HepG2 (cell line): ENCODE measurements at regions not wholly inside any gene's neighbourhood (a gene's known extent, or its start where the extent isn't known, plus 50 kb on each side); places are given as distances from the start of the nearest gene placed in this dataset.

Source experiments
- ARHGAP35 ChIP-seq: sonication (generic); formaldehyde crosslinking; IDR thresholded peaks from 2 replicates; pipeline ENCODE4 v1.9.0; 2022; ENCODE audit warnings: mild to moderate bottlenecking, inconsistent platforms, moderate library complexity, missing genetic modification reagents, borderline replicate concordance
- ASH2L ChIP-seq: fragments of 300-600, 200-600 bp; sonication (generic); IDR thresholded peaks from 2 replicates; pipeline ENCODE4 v1.7.0; 2017; ENCODE audit warnings: low read depth, mild to moderate bottlenecking, moderate library complexity, mixed read lengths, low read length; ENCODE audit not compliant: insufficient read length
- GFI1 ChIP-seq: sonication (generic); formaldehyde crosslinking; IDR thresholded peaks from 2 replicates; pipeline ENCODE4 v1.5.0; 2020; ENCODE audit warnings: missing genetic modification reagents, mild to moderate bottlenecking, borderline replicate concordance
- HMG20B ChIP-seq: conservative IDR thresholded peaks from 2 replicates; pipeline ENCODE4 v1.6.1; 2016; ENCODE audit warnings: missing genetic modification reagents, missing compliant biosample characterization
- HNRNPLL ChIP-seq: fragments of 200-400 bp; formaldehyde crosslinking; IDR thresholded peaks from 2 replicates; pipeline ENCODE4 v1.6.1; 2017; ENCODE audit warnings: mild to moderate bottlenecking, low read depth, low read length; ENCODE audit not compliant: poor library complexity, severe bottlenecking
- KDM6A ChIP-seq: IDR thresholded peaks from 2 replicates; pipeline ENCODE4 v1.6.1; 2016; ENCODE audit warnings: low read depth
- MIER3 ChIP-seq: IDR thresholded peaks from 2 replicates; pipeline ENCODE4 v1.6.1; 2016; ENCODE audit warnings: missing compliant biosample characterization, borderline replicate concordance
- PAWR ChIP-seq: sonication (generic); formaldehyde crosslinking; IDR thresholded peaks from 2 replicates; pipeline ENCODE4 v1.4.0; 2020; ENCODE audit warnings: missing genetic modification reagents, mild to moderate bottlenecking, borderline replicate concordance
- PHF5A ChIP-seq: IDR thresholded peaks from one replicate; pipeline ENCODE4 v1.6.1; 2018; ENCODE audit warnings: low read depth, missing genetic modification reagents; ENCODE audit not compliant: unreplicated experiment
- POLR2A ChIP-seq, 2 experiments: IDR thresholded peaks; 2 replicates each; pipeline ENCODE4 v1.6.1; 2011; ENCODE audit warnings: low read depth in 2 of 2, low read length in 2 of 2, mild to moderate bottlenecking in 1 of 2, moderate library complexity in 1 of 2; ENCODE audit not compliant: insufficient read depth in 1 of 2
- PPARG ChIP-seq: conservative IDR thresholded peaks from 2 replicates; pipeline ENCODE4 v1.6.1; 2016; ENCODE audit warnings: missing biosample characterization, missing genetic modification reagents
- REPIN1 ChIP-seq: sonication (generic); formaldehyde crosslinking; IDR thresholded peaks from 2 replicates; pipeline ENCODE4 v1.8.0; 2022; ENCODE audit warnings: missing genetic modification reagents, low read depth, mild to moderate bottlenecking, borderline replicate concordance
- SP1 ChIP-seq, 2 experiments: fragments of 450-650 bp in 1 of 2; sonication (generic) in 1 of 2; formaldehyde crosslinking in 1 of 2; IDR thresholded peaks; 2 replicates each; pipeline versions ENCODE4 v1.4.0 to v1.6.1; 2016 to 2020; ENCODE audit warnings: missing genetic modification reagents in 1 of 2
- TBL1XR1 ChIP-seq: fragments of 150-350 bp; IDR thresholded peaks from 2 replicates; pipeline ENCODE4 v1.6.1; 2014; ENCODE audit warnings: borderline replicate concordance, low read length; ENCODE audit not compliant: partially characterized antibody
- XBP1 ChIP-seq: sonication (generic); formaldehyde crosslinking; IDR thresholded peaks from 2 replicates; pipeline ENCODE4 v1.5.0; 2020; ENCODE audit warnings: missing genetic modification reagents
- ZFAT ChIP-seq: sonication (generic); formaldehyde crosslinking; conservative IDR thresholded peaks from 2 replicates; pipeline ENCODE4 v1.8.1; 2023; ENCODE audit warnings: missing genetic modification reagents, inconsistent platforms
- ZNF235 ChIP-seq: sonication (generic); formaldehyde crosslinking; IDR thresholded peaks from 2 replicates; pipeline ENCODE4 v1.8.1; 2023; ENCODE audit warnings: mild to moderate bottlenecking, missing genetic modification reagents, borderline replicate concordance
- ZNF546 ChIP-seq: sonication (generic); formaldehyde crosslinking; conservative IDR thresholded peaks from 2 replicates; pipeline ENCODE4 v1.8.1; 2023; ENCODE audit warnings: mild to moderate bottlenecking, missing genetic modification reagents
- ZNF619 ChIP-seq: sonication (generic); formaldehyde crosslinking; IDR thresholded peaks from 2 replicates; pipeline ENCODE4 v1.4.0; 2020; ENCODE audit warnings: mild to moderate bottlenecking, missing genetic modification reagents
- ZNF713 ChIP-seq: sonication (generic); formaldehyde crosslinking; IDR thresholded peaks from 2 replicates; pipeline ENCODE4 v1.4.0; 2020; ENCODE audit warnings: mild to moderate bottlenecking, missing genetic modification reagents
- TF ChIP-seq, protein P1 (sequence below): sonication (generic); formaldehyde crosslinking; IDR thresholded peaks from 2 replicates; pipeline ENCODE4 v1.8.1; 2022; ENCODE audit warnings: low read depth, mild to moderate bottlenecking, missing genetic modification reagents
- TF ChIP-seq, protein P2 (sequence below): sonication (generic); formaldehyde crosslinking; IDR thresholded peaks from 2 replicates; pipeline ENCODE4 v1.5.1; 2020; ENCODE audit warnings: missing genetic modification reagents, mild to moderate bottlenecking, borderline replicate concordance
- TF ChIP-seq, protein P3 (sequence below): sonication (generic); formaldehyde crosslinking; IDR thresholded peaks from 2 replicates; pipeline ENCODE4 v1.8.1; 2023; ENCODE audit warnings: mild to moderate bottlenecking, missing genetic modification reagents
- TF ChIP-seq, protein P4 (sequence below): sonication (generic); formaldehyde crosslinking; IDR thresholded peaks from 2 replicates; pipeline ENCODE4 v1.8.0; 2022; ENCODE audit warnings: mild to moderate bottlenecking, missing genetic modification reagents
- TF ChIP-seq, protein P5 (sequence below): sonication (generic); formaldehyde crosslinking; IDR thresholded peaks from 2 replicates; pipeline ENCODE4 v1.4.0; 2020; ENCODE audit warnings: missing genetic modification reagents

DNA sequence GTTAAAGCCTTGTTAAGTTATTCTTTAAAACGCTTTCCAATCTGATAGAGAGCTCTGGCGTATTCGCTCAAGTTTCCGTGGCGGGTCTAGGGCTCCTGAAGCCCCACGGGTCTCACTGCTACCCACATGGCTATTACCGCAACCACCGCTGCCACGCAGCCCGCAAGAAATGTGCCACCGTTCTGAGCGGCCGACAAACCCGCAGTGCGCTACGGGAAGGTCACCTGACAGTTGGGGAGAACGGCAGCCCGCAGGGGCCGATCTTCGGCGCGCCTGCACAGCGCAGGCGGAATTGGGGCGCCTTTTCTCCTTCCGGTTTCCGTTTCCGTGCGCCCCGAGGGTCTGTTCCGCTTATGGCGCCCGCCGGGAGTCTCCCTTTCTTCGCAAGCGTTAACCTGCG lies 76.6 kb upstream of the SNRPN start (continued):
- TF ChIP-seq, protein P1, sequence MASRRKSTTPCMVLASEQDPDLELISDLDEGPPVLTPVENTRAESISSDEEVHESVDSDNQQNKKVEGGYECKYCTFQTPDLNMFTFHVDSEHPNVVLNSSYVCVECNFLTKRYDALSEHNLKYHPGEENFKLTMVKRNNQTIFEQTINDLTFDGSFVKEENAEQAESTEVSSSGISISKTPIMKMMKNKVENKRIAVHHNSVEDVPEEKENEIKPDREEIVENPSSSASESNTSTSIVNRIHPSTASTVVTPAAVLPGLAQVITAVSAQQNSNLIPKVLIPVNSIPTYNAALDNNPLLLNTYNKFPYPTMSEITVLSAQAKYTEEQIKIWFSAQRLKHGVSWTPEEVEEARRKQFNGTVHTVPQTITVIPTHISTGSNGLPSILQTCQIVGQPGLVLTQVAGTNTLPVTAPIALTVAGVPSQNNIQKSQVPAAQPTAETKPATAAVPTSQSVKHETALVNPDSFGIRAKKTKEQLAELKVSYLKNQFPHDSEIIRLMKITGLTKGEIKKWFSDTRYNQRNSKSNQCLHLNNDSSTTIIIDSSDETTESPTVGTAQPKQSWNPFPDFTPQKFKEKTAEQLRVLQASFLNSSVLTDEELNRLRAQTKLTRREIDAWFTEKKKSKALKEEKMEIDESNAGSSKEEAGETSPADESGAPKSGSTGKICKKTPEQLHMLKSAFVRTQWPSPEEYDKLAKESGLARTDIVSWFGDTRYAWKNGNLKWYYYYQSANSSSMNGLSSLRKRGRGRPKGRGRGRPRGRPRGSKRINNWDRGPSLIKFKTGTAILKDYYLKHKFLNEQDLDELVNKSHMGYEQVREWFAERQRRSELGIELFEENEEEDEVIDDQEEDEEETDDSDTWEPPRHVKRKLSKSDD (CRISPR knock-in tag) = no peak
- TF ChIP-seq TBL1XR1 (no peak), ASH2L (peak; percentile 60), ZNF235 (CRISPR knock-in tag) (no peak), HMG20B (CRISPR knock-in tag) (no peak), REPIN1 (CRISPR knock-in tag) (peak; percentile 75; the same call in 1 of the 2 replicates), PAWR (CRISPR knock-in tag) (no peak), XBP1 (CRISPR knock-in tag) (no peak), GFI1 (CRISPR knock-in tag) (0 out of 2 replicates have a peak, but pooled peaks have one; percentile 27), MIER3 (peak; percentile 52; the same call in 1 of the 2 replicates), POLR2A (IDR thresholded peaks at IDR 0.05; ENCODE audit: insufficient read depth in 1 of 2, low read depth in 2 of 2, low read length in 2 of 2) (peak; percentile 44 to 74), ZNF619 (no peak), SP1 (IDR thresholded peaks at IDR 0.05) (no peak), SP1 (CRISPR knock-in tag; IDR thresholded peaks at IDR 0.05) (no peak), ZFAT (CRISPR knock-in tag) (no peak), ZNF713 (CRISPR knock-in tag) (no peak), ARHGAP35 (no peak), KDM6A (CRISPR knock-in tag) (no peak), PHF5A (CRISPR knock-in tag) (no peak), PPARG (CRISPR knock-in tag) (no peak), ZNF546 (no peak), HNRNPLL (peak; percentile 94)
- TF ChIP-seq, protein P2, sequence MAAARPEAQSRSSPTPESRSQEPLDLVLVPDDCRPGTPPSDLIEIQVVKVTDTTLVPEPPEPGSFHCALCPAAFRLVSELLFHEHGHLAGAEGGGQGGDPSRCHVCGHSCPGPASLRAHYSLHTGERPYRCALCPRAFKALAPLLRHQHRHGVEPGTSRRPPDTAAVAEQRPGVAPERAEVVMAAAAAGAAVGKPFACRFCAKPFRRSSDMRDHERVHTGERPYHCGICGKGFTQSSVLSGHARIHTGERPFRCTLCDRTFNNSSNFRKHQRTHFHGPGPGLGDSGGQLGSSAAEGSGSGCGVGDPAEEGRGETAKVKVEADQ (CRISPR knock-in tag) = peak; percentile 68; the same call in 1 of the 2 replicates
- TF ChIP-seq, protein P3, sequence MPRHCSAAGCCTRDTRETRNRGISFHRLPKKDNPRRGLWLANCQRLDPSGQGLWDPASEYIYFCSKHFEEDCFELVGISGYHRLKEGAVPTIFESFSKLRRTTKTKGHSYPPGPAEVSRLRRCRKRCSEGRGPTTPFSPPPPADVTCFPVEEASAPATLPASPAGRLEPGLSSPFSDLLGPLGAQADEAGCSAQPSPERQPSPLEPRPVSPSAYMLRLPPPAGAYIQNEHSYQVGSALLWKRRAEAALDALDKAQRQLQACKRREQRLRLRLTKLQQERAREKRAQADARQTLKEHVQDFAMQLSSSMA (CRISPR knock-in tag) = no peak
- TF ChIP-seq, protein P4, sequence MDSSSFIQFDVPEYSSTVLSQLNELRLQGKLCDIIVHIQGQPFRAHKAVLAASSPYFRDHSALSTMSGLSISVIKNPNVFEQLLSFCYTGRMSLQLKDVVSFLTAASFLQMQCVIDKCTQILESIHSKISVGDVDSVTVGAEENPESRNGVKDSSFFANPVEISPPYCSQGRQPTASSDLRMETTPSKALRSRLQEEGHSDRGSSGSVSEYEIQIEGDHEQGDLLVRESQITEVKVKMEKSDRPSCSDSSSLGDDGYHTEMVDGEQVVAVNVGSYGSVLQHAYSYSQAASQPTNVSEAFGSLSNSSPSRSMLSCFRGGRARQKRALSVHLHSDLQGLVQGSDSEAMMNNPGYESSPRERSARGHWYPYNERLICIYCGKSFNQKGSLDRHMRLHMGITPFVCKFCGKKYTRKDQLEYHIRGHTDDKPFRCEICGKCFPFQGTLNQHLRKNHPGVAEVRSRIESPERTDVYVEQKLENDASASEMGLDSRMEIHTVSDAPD = no peak
- TF ChIP-seq, protein P5, sequence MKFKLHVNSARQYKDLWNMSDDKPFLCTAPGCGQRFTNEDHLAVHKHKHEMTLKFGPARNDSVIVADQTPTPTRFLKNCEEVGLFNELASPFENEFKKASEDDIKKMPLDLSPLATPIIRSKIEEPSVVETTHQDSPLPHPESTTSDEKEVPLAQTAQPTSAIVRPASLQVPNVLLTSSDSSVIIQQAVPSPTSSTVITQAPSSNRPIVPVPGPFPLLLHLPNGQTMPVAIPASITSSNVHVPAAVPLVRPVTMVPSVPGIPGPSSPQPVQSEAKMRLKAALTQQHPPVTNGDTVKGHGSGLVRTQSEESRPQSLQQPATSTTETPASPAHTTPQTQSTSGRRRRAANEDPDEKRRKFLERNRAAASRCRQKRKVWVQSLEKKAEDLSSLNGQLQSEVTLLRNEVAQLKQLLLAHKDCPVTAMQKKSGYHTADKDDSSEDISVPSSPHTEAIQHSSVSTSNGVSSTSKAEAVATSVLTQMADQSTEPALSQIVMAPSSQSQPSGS (CRISPR knock-in tag) = peak; percentile 24; the same call in 1 of the 2 replicates
